ENCODE measurements at regions not wholly inside any gene's neighbourhood (a gene's known extent, or its start where the extent isn't known, plus 50 kb on each side); places are given as distances from the start of the nearest gene placed in this dataset.

DNA sequence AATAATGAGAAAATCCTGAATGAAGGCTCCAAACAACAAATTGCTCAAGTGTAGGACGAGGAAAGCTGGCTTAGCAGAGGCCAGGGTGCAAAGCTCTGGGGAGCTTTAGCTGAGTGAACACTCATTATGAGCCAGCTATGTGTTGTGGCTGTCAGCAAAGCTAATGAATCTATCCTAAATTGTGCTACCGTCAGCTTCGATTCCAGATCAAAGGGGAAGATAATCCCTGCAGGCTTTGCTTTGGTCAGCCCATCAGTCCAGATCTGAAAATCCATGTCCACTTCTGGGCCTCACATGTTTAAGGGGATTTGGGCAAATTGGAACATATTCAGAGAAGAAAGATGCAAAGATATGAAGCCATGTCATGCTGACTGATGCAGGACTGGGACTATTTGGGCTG, 180.9 kb upstream of the ZBED5 start:
- no peak for DNase-seq

DNA sequence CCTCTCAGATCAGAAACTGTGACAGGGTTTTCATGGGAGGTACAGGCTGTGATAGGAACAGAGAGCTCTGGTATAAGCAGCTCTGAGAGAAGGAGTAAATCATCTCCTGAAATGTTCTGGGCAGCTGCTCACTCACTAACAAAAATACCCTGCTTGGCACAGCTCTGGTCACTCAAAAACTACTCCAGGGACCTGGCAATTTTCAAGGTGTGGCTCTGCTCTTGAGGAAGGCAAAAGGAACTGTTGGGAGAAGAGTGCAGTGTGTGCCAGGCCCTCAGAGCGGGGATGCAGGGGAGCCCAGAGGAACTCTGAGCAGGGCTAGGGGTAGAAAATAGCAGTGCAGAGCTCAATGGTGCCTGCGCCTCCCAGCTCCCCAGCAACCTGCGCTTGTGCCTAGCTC, 180.5 kb upstream of the ZBED5 start:
- DNase-seq: no peak

DNA sequence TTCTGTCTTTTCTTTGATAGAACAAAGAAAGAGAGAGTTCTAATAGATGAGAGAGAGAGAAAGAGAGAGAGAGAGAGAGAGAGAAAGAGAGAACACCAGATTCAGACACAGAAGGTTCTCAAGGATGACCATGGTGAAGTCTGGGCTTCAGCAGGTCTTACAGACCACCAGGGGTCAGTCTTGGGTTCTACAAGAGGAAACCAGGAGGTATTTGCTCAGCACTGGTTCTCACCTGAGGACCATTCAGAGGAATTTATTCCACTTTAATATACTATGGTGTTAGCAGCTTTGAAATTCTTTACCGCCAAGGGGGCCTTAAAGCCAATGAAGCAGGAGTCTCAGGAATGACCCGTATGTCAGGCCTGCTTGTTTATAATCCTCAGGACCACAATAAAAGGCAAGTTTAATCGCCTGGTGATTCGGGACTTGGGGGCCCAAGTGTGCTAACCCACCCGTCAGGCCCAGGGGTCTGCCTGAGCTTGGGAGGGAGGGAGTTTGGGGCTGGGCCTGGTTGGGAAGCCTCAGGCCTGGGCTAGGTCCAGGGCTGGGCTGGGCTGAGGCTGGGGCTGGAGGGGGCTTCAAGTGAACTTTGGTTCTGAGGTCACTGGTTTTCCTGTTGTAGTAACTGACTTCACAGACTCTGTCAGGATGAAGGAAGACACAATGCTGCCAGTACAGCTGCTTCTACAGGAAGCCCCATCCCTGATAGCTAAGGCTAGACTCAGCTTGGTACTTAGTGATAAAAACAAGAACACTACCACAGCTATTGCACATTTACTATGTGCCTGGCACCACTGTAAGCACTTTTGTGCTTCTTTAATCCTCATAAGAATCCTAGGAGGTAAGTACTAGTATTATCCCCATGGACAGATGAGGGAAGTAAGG, 179.2 kb upstream of the ZBED5 start:
- DNase-seq: peak; percentile 64

DNA sequence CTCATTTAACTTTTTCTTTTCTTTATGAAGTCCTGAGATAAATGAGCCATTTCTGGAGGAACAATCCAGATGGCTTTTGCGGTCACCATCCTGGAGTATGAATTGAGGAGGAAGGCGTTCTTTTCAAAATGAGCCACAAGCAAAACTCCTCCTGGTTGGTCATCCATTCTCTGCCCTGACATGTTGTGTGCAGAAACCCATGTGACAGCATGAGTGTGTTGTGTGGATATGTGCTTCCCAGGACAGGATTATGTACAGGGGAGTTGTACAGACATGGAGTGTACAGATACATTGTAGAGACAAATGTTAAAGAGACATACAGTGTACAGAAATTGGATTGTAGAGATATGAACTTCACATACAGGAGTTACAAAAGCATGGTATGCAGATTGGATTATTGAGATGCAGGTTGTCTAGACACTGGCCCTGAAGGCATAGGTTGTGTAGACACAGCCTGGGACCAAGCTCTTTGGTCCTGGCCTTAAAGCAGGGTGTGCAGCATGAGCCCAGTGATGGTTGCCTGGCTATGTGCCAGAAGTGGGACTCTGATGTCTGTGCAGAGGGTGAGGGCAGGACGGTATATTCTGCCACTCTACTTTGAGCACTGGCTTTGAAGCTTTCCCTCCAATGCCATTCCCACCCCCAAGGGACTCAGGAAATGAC, 178.5 kb upstream of the ZBED5 start:
- DNase-seq: no peak

DNA sequence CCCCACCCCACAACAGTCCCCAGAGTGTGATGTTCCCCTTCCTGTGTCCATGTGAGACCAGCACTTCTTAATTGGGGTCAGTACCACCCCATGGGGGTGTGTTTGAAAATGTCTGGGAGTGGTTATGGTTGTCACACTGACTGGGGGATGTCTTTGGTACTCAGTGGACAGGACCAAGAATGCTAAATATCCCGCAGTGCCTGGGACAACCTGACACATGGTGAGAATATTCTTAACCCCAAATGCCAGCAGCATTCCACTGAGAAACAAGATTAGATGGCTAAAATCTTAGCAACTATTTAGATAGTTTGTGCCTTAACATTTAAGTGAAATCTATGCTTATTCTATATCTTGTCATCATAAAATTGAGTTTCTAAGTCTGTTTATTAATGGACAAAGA, 177.5 kb upstream of the ZBED5 start:
- no peak for DNase-seq

DNA sequence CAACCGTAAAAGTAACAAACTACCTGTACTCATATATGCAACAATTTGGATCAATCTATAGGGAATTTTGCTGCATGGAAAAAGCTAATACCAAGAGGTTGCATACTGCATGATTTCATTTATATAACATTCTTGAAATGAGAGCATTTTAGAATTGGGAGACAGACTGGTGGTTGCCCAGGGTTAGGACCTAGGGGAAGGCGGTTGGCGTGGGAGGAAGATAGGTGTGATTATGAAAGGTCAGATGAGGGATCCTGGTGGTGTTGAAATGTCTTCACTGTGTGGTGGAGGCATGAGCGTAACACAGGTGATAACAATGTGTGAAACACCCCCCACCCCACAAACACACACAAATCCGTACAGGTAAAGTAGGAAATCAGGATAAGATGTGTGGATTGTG, 176.6 kb upstream of the ZBED5 start:
- DNase-seq: no peak

DNA sequence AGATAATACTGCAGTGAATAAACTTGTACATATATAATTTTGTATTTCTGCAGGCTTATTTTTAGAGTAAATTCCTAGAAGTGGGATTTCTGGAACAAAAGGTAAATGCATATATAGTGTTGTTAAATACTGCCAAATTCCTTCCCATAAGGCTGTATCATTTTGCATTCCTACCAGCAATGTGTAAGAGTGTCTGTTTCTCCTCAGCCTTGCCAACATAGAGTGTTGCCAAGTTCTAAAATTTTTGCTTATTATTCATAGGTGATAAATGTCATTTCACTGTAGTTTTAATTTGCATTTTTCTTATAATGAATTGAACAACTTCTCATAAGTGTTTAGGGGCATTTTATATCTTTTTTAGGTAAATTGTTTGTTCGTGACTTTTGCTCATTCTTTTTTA, 174.2 kb upstream of the ZBED5 start:
- no peak for DNase-seq

DNA sequence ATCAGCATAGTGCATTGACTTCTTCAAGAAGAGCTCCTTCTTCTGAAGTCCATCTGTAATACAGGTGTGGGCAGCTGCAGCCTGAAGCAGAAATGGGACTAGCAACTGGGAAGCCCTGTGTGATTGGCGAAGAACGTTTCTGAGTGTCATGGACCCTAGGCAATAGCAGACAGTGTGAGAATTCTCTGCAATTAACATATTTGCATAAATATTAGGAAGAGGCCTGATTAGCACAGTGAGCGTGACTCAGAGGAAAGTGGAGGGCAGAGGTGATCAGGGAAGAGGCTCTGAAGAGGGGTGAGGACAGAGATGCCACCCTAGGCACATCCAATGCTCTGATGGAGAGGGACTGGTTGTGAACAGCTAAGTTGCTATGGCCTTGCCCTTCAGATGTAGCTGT, 171.2 kb upstream of the ZBED5 start:
- no peak for DNase-seq

DNA sequence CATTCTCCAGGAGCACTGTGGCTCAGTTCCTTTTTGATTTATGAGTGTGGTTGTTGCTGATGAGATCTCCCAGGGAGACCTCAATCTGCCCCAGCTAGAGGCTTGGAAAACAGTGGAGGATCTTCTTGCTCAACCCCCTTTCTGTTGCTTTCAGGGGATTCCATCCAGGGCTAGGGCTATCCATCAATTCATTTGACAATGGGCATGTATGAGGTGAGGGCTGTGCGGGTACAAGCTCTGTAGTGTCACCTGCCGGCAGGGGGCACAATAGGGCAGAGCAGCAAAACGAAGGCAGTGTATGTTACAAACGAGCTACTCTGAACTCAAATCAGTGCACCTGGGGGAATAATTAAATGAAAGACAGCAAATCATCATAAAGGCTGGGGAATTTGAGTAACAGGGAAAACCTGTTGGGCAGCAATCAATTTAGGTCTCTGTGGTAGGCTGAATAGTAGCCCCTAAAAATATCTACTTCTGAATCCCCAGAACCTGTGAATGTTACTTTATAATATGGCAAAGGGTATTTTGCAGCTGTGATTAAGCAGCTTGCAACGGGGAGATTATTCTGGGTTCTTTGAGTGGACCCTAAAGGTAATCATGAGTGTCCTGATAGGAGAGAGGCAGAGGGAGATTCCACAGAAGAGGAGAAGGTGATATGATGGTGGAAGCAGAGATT, 170.3 kb upstream of the ZBED5 start:
- DNase-seq: peak; percentile 71

DNA sequence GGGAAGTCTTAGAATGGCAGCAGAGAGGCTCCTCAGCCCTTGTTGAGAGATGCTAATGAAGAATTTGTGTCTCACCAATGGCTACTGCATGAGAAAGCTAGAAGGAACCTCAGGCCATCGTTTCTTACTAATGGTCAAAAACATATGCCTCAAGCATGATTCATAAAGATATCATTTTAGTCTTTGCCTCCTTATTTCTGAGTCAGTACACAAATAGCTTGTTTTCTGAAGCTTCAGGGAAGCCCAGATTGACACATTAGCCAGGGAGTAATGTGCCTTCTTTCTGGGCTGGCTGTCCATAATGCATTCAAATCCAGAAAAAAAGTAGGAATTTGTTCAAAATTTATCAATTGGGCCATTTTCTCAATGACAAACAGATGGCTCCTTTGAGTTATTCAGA, 169.4 kb upstream of the ZBED5 start:
- no peak for DNase-seq

DNA sequence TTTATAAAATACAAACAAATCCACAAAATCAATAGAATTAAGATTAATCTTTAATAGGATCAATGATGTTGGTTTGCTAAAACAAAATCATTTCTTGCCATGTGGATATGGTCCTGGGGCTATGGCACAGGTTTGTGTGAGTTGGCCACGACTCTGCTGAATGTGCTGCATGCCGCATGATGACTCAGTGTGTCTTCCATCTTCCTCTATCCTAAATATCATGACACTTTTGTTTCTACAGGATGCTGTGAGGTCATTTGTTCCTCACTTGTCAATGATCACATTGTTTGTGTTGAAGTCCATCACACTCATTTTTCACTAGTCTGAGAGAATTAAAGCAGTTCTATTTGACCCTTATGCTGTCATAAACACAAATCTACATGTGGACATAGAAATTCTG, 167.2 kb upstream of the ZBED5 start:
- no peak for DNase-seq

DNA sequence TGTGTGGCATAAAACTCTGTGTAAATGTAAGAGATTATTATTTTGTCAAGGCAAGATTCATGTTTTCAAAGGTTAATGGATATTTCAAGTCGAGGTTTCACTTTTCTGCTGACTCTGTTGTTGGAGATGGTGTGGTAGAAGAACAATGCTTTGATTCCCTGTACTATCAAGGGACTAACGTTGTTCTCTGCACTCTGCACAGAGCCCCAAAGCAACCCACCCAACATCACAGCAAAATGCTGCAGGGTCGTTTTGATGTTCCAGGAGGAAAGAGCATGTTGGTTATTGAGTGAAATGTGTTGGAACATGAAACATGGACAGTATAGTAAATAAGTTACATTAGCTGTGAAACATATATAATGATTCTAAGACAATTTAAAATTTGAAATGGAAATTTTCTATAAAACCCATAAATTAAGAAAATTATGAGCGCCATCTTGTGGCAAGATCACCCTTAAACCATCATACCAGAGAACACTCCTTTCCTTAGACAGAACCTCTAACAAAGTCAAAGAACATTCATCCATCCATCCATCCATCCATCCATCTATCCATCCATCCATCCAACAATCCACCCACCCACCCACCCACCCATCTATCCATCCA, 164.4 kb upstream of the ZBED5 start:
- peak; percentile 45 for DNase-seq

DNA sequence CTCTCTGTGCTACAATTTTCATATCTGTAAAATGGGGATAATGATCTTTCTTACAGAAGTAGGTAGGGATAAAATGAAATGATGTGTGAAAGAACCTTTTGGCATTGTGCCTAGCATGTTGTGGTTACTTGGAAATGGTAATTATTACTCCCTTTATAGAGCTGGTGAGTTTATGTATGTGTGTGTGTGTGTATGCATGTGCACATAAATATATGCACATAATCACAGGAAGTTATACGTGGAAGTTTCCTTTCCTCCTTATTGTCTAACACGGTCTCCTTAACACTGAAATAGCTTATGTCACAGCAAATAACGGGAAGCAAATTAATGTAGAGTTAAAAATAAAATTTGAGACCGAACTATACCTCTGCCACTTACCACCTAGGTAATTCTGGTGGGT, 163.7 kb upstream of the ZBED5 start:
- no peak for DNase-seq

DNA sequence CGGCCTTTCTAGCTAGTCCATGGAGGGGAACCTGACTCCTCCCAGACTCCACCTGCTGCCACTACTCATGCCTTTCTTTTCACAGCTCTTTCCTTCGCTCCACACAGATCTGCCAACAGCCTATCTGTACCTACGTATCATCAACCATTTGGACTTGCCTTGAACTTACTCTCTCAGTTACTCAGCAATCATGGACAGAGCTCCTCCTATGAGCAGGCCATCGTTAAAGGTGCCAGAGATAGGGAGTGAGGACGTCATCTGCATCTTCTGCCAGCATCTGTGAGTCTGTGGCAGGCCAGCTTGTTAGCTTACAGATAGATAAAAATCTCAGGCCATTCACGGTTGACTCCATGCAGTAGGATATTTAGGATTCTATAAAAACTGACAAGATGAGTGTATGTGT, 162.9 kb upstream of the ZBED5 start:
- DNase-seq: no peak

DNA sequence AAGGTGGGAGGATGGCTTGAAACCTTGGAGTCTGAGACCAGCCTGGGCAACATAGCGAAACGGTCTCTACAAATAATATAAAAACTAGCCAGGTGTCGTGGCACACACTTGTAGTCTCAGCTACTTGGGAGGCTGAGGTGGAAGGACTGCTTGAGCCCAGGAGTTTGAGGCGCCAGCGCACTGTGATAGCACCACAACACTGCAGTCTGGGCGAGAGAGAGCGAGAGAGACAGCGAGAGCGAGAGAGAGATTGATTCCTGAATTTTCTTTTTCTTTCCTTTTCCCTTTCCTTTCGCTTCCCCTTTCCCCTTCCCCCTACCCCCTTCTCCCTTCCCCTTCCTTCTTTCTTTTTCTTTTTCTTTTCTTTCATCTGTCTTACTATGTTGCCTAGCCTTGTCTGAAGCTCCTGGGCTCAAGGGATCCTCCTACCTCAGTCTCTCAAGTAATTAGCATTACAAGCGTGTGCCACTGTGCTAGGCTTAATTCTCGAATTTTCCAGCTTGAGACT, 162.4 kb upstream of the ZBED5 start:
- no peak for DNase-seq

DNA sequence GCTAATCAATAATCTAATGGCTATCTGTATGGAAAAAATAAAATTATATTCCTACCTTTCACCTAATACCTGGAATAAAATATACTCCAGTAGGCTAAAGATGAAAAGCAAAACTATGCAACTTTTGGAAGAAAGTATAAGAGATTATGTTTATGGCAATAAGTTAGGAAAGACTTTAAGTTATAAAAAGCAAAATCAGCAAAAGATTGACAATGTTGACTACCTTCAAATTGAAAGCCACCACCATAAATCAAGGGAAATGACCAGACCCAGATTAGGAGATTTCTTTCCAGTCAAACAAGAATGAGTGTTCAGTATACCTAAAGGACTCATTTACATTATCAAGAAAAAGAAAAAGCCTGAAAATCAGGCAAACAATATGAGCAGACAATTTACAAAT, 159.1 kb upstream of the ZBED5 start:
- no peak for DNase-seq

DNA sequence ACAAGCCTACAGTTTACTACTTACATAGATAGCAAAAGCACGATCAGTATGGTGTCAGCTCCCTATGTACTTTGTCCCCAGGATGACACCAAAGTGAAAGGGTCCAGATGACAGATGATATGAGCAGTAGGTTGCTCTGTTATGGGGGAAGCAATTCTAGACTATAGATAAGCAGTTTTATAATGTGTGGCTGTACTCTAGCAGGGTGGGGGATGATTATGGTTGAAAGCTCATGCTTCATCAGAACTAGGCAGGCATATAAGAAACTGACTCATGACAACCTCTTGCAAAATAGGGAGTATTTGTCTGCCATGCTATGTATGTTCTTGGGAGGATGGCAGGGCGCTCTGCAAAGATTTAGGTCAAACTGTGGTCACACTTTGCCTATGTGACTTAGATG, 158.2 kb upstream of the ZBED5 start:
- DNase-seq: no peak

DNA sequence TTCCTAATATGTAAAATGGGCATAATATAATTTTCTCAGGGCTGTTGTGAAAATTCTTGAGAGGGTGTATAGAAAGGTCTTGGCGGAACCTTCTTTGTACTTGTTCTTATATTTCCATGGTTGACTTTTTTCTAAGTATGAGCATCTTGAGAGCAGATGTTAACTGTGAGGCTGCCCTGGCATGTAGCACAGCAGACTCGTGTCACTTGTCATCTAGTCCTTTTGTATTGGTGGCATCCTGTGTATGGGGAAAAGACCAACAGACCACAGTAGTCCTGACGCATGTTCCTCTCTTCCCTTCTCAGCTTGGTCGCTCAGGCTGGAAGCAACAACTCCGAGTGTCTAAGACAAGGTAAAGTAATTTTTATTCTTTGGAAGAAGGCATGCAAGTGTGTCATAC, 153.8 kb upstream of the ZBED5 start:
- no peak for DNase-seq

DNA sequence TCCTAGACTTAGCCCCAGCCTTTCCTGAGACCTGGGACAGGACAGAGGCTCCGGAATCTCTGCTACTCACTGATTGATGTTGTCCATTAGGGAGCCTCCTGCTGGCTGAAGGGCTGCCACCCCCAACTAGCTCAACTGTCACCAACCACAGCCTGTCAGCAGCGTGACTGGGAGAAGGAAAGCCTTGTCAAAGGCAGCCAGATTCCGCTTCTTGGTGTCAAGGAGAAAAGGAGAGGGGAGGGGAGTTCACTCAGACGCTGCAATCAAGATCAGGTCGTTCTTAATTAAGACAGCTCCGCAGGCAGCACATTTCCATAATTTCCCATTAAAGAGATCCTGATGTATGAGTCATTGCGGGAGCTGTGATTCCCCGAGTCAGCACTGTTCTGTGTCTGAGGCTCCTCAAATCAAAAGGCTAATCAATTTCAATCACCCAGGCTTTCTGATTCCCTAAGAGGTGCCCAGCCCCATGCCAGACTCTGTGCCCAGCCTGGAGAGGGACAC, 152.8 kb upstream of the ZBED5 start:
- no peak for DNase-seq

DNA sequence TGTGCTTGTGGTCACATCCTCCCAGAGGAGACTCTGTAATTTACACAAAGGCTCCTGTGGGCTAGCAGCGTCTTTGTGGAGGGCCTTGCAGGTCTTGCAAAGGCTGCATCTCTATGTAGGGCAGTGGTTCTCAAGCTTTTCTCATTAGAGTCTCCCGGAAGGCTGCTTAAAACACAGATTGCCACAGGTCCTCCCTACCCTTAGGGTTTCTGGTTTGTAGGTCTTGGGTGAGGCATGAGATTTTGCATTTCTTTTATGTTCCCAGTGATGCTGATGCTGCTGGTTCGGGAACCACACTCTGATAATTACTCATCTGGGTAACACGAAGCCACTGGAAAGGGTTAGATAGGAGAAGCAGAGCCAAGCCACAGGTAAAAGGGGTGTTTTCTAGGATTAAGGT, 151.3 kb upstream of the ZBED5 start:
- DNase-seq: no peak

DNA sequence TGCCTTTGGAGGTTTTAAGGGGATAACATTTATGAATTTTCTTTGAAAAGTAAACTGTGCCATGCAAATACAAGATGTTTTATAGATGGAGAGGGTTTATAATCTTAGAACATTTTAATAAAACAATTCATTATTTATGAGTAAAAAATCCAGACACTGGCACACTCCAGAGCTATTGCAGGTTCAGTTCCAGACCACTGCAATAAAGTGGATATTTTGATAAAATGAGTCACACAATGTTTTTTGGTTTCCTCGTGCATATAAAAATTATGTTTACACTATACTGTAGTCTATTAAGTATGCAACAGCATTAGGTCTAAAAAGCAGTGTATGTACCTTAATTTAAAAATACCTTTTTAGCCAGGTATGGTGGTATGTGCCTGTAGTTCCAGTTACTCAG, 146.2 kb upstream of the ZBED5 start:
- DNase-seq: no peak

DNA sequence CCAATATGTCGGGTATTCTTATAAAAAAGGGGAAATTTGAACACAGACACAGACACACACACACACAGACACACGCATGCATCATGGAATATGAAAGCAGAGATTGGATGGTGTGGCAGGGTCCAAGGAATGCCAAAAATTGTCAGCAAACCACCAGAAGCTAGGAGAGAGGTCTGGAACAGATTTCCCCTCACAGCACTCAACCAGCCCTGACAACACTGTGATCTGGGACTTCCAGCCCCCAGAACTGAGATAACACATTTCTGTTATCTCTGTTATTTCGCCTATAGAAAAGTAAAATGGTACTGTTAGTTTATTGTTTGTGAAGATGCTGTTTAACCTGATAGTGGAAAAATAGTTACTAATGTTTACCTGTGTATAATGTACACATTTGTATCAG, 145.4 kb upstream of the ZBED5 start:
- DNase-seq: no peak

DNA sequence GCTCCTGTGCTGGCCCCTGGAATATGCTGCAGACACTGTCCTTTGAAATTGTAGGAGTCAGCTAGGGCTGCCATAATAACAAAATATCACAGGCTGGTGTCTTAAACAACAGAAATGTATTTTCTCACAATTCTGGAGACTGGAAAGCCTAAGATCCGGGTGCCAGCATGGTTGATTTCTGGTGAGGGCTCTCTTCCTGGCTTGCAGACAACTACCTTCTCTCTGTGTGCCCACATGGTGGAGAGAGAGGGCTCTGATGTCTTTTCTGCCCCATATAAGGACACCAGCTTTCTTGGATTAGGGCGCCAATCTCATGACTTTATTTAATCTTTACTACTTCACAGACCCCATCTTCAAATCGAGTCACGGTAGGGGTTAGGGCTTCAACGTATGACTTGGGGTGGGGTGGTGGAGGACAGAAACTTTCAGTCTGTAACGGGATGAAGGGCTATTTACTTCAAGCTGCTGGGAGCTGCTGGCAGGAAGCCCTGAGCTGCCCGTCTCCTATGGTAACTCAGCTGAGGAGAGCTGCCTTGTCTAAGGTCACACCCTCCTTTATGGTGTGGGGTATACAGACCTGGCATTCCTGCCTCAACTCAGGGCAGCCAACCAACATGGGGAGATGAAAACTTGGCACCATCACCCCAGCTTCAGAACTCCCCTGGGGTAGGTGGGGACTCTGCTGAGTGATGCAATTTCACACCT, 142.9 kb upstream of the ZBED5 start:
- no peak for DNase-seq

Data from CD4-positive, alpha-beta T cell treated with Interleukin-10 for 1 hour (primary cell).